Karpas-422 (cell line): ENCODE measurements at regions not wholly inside any gene's neighbourhood (a gene's known extent, or its start where the extent isn't known, plus 50 kb on each side); places are given as distances from the start of the nearest gene placed in this dataset.

Experiments
- DNase-seq: peaks from one replicate; pipeline ENCODE4 v3.0.0-alpha.2; 2015
- H2AFZ ChIP-seq: fragments of 200-600 bp; sonication (generic); 2 replicates; pipeline ENCODE4 v1.6.1; 2014; ENCODE audit warnings: antibody characterized with exemption, low read length, mixed read lengths
- H3K27ac ChIP-seq: fragments of 200-600 bp; sonication (generic); 2 replicates; pipeline ENCODE4 v1.5.1; 2014; ENCODE audit warnings: mild to moderate bottlenecking, low read length, moderate library complexity
- H3K27me3 ChIP-seq: fragments of 200-600 bp; sonication (generic); 2 replicates; pipeline ENCODE4 v1.6.1; 2014; ENCODE audit warnings: low read length, mixed read lengths
- H3K36me3 ChIP-seq: fragments of 200-600 bp; sonication (generic); 2 replicates; pipeline ENCODE4 v1.6.1; 2014; ENCODE audit warnings: low read length, mixed read lengths; ENCODE audit not compliant: insufficient read depth
- H3K4me1 ChIP-seq: fragments of 200-600 bp; sonication (generic); 2 replicates; pipeline ENCODE4 v1.6.1; 2014; ENCODE audit warnings: mild to moderate bottlenecking, low read length, mixed read lengths
- H3K4me2 ChIP-seq: fragments of 200-600 bp; sonication (generic); 2 replicates; pipeline ENCODE4 v1.6.1; 2014; ENCODE audit warnings: low read length, low read depth, mild to moderate bottlenecking; ENCODE audit not compliant: poor library complexity, severe bottlenecking
- H3K4me3 ChIP-seq: fragments of 200-600 bp; sonication (generic); 2 replicates; pipeline ENCODE4 v1.5.1; 2014; ENCODE audit warnings: mild to moderate bottlenecking, antibody characterized with exemption, low read length, mixed read lengths
- H3K79me2 ChIP-seq: fragments of 200-600 bp; sonication (generic); 2 replicates; pipeline ENCODE4 v1.6.1; 2014; ENCODE audit warnings: mild to moderate bottlenecking, low read length, mixed read lengths
- H3K9ac ChIP-seq: fragments of 200-600 bp; sonication (generic); 2 replicates; pipeline ENCODE4 v1.6.0; 2014; ENCODE audit warnings: low read length
- H3K9me2 ChIP-seq: fragments of 200-600 bp; sonication (generic), shearing (Covaris generic); replicated peaks from 2 replicates; pipeline ENCODE4 v1.6.0; 2014; ENCODE audit warnings: mild to moderate bottlenecking, low read length, moderate library complexity; ENCODE audit not compliant: insufficient read depth
- H3K9me3 ChIP-seq: fragments of 300-700, 200-600 bp; sonication (generic); 2 replicates; pipeline ENCODE4 v1.6.1; 2014; ENCODE audit warnings: low read length, mixed read lengths
- H4K20me1 ChIP-seq: fragments of 200-600 bp; sonication (generic); 2 replicates; pipeline ENCODE4 v1.6.1; 2014; ENCODE audit warnings: mild to moderate bottlenecking, antibody characterized with exemption, low read length, low read depth; ENCODE audit not compliant: insufficient read depth

- no peaks in the 10 kb centered on the region for H3K36me3 ChIP-seq
- H3K9ac ChIP-seq: no peak overlapping the region
- no peaks in the 10 kb centered on the region for H3K9me3 ChIP-seq
- H4K20me1 ChIP-seq: no peaks in the 10 kb centered on the region
- H2AFZ ChIP-seq: no peak overlapping the region
- H3K27ac ChIP-seq: no peak overlapping the region
- no peaks in the 10 kb centered on the region for H3K27me3 ChIP-seq
- DNase-seq: peak; percentile 83
- peak overlapping the region; percentile 23 for H3K4me2 ChIP-seq
- H3K9me2 ChIP-seq: no peaks in the 10 kb centered on the region
- peaks cover 68% of the 10 kb centered on the region for H3K4me1 ChIP-seq
- H3K4me3 ChIP-seq: no peak overlapping the region
- H3K79me2 ChIP-seq: no peaks in the 10 kb centered on the region
Measured at GRCh38 chr3:107992976-107993684, 97.7 kb downstream of the CD47 start.

DNA sequence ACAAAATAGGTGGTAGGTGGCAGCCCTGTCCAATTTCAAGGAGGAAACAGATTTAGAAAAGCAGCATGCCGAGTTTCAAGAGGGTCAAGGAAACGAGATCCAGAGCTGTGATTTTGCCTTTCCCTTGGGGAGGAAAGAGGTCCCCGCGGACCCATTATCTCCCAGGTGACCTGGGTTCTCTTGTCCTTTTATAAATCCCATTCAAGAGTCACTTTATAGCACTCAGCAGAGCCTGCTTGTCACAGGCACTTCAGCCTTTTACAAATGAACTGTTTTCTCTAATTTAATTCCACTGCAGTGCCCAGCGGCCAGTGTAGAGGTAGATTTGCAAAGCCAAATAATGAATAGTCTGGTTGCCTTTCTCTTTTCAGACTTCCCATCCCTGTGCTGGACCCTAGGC is 99.9 kb downstream of the CD47 start:
- no peaks in the 10 kb centered on the region for H3K36me3 ChIP-seq
- no peaks in the 10 kb centered on the region for H3K9me2 ChIP-seq
- no peak for DNase-seq
- H3K79me2 ChIP-seq: no peaks in the 10 kb centered on the region
- H3K4me2 ChIP-seq: no peak overlapping the region
- peaks cover 82% of the 10 kb centered on the region for H3K4me1 ChIP-seq
- no peak overlapping the region for H3K27ac ChIP-seq
- H2AFZ ChIP-seq: no peak overlapping the region
- H3K4me3 ChIP-seq: no peak overlapping the region
- no peaks in the 10 kb centered on the region for H3K27me3 ChIP-seq
- H3K9me3 ChIP-seq: no peaks in the 10 kb centered on the region
- no peaks in the 10 kb centered on the region for H4K20me1 ChIP-seq
- H3K9ac ChIP-seq: no peak overlapping the region

GRCh38 chr3:107990433-107990832 is 100.4 kb downstream of the CD47 start:
- Histone ChIP-seq H3K4me1 (peaks cover 86% of the 10 kb centered on the region), H3K9ac (no peak overlapping the region), H3K36me3 (no peaks in the 10 kb centered on the region), H3K4me2 (peak overlapping the region; percentile 57), H3K27ac (peak overlapping the region; percentile 51; the same call in 1 of the 2 replicates), H2AFZ (no peak overlapping the region), H3K9me3 (no peaks in the 10 kb centered on the region), H3K79me2 (no peaks in the 10 kb centered on the region), H4K20me1 (no peaks in the 10 kb centered on the region), H3K27me3 (no peaks in the 10 kb centered on the region), H3K4me3 (no peak overlapping the region), H3K9me2 (no peaks in the 10 kb centered on the region)
- no peak for DNase-seq

- Histone ChIP-seq H3K27me3 (no peaks in the 10 kb centered on the region), H3K36me3 (no peaks in the 10 kb centered on the region), H3K9ac (peak overlapping the region; percentile 8; the same call in 1 of the 2 replicates), H3K27ac (peak overlapping the region; percentile 51), H3K79me2 (no peaks in the 10 kb centered on the region), H3K9me2 (no peaks in the 10 kb centered on the region), H3K4me2 (peak overlapping the region; percentile 57), H3K4me3 (peak overlapping the region; percentile 5; the same call in 1 of the 2 replicates), H3K9me3 (no peaks in the 10 kb centered on the region), H2AFZ (peak overlapping the region; percentile 4; the same call in 1 of the 2 replicates), H4K20me1 (no peaks in the 10 kb centered on the region), H3K4me1 (peaks cover 81% of the 10 kb centered on the region)
- peak; percentile 71 for DNase-seq
Measured at GRCh38 chr3:107989661-107990060, 101.2 kb downstream of the CD47 start.

GRCh38 chr3:107988460-107989175 is 102.2 kb downstream of the CD47 start:
- Histone ChIP-seq H3K79me2 (no peaks in the 10 kb centered on the region), H3K9me3 (no peaks in the 10 kb centered on the region), H2AFZ (peak overlapping the region; percentile 38; the same call in 1 of the 2 replicates), H3K27ac (peak overlapping the region; percentile 51), H4K20me1 (no peaks in the 10 kb centered on the region), H3K27me3 (no peaks in the 10 kb centered on the region), H3K9me2 (no peaks in the 10 kb centered on the region), H3K4me2 (peak overlapping the region; percentile 57), H3K4me1 (peaks cover 70% of the 10 kb centered on the region), H3K9ac (peak overlapping the region; percentile 35; the same call in 1 of the 2 replicates), H3K4me3 (peak overlapping the region; percentile 5), H3K36me3 (no peaks in the 10 kb centered on the region)
- peak; percentile 77 for DNase-seq

- no peak for DNase-seq
- H3K9ac ChIP-seq: no peak overlapping the region
- no peaks in the 10 kb centered on the region for H3K9me3 ChIP-seq
- no peaks in the 10 kb centered on the region for H3K9me2 ChIP-seq
- no peaks in the 10 kb centered on the region for H3K36me3 ChIP-seq
- no peak overlapping the region for H2AFZ ChIP-seq
- H3K4me2 ChIP-seq: no peak overlapping the region
- H3K4me3 ChIP-seq: no peak overlapping the region
- H3K27ac ChIP-seq: no peak overlapping the region
- H3K27me3 ChIP-seq: no peaks in the 10 kb centered on the region
- no peaks in the 10 kb centered on the region for H3K79me2 ChIP-seq
- H4K20me1 ChIP-seq: no peaks in the 10 kb centered on the region
- peaks cover 61% of the 10 kb centered on the region for H3K4me1 ChIP-seq
Measured at GRCh38 chr3:107987036-107987939, 103.5 kb downstream of the CD47 start.

DNA sequence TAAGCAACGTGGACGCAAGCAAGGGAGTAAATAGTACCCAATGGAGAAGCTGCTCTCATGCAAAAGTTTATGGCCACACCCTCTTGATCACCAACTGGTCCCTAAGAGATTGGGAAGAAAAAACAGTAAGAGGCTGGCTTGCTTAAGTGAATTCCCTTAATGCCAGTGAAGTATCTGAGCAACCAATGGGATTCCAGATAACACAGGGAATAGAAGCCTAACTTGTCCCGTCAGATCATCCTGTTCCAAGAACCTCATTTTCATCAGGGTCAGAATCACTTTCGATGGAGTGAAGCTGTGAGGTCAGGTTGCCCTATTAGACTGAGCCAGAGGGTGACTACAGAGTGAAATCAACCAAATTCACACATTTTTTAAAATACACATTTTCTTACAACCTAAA is 104.3 kb downstream of the CD47 start:
- Histone ChIP-seq H3K4me2 (no peak overlapping the region), H3K27me3 (no peaks in the 10 kb centered on the region), H3K4me1 (peaks cover 61% of the 10 kb centered on the region), H3K27ac (no peak overlapping the region), H4K20me1 (no peaks in the 10 kb centered on the region), H3K9ac (no peak overlapping the region), H3K9me3 (no peaks in the 10 kb centered on the region), H3K4me3 (no peak overlapping the region), H3K9me2 (no peaks in the 10 kb centered on the region), H2AFZ (no peak overlapping the region), H3K79me2 (no peaks in the 10 kb centered on the region), H3K36me3 (no peaks in the 10 kb centered on the region)
- DNase-seq: no peak

GRCh38 chr3:107985496-107985895 is 105.3 kb downstream of the CD47 start:
- H2AFZ ChIP-seq: peak overlapping the region; percentile 98
- H3K9me3 ChIP-seq: no peaks in the 10 kb centered on the region
- DNase-seq: peak; percentile 64
- no peaks in the 10 kb centered on the region for H3K79me2 ChIP-seq
- no peak overlapping the region for H3K27ac ChIP-seq
- peak overlapping the region; percentile 38 for H3K4me2 ChIP-seq
- peaks cover 51% of the 10 kb centered on the region for H3K4me1 ChIP-seq
- no peaks in the 10 kb centered on the region for H4K20me1 ChIP-seq
- H3K9ac ChIP-seq: no peak overlapping the region
- H3K9me2 ChIP-seq: no peaks in the 10 kb centered on the region
- no peaks in the 10 kb centered on the region for H3K36me3 ChIP-seq
- H3K4me3 ChIP-seq: no peak overlapping the region
- H3K27me3 ChIP-seq: no peaks in the 10 kb centered on the region
